GM11168 (cell line): ENCODE measurements at regions not wholly inside any gene's neighbourhood (a gene's known extent, or its start where the extent isn't known, plus 50 kb on each side); places are given as distances from the start of the nearest gene placed in this dataset.
"Not testable (repeated sequence)": the region's sequence is repeated elsewhere in the genome, so short reads cannot be mapped to it uniquely, and the experiment has no call there.

Experiments
- in situ Hi-C: fragments of 300-500 bp; cut with MboI; formaldehyde crosslinking; loops from one replicate; pipeline ENCODE4 v1.12.0; 2022; ENCODE audit warnings: low sequenced_read_pairs; ENCODE audit not compliant: unreplicated experiment

DNA sequence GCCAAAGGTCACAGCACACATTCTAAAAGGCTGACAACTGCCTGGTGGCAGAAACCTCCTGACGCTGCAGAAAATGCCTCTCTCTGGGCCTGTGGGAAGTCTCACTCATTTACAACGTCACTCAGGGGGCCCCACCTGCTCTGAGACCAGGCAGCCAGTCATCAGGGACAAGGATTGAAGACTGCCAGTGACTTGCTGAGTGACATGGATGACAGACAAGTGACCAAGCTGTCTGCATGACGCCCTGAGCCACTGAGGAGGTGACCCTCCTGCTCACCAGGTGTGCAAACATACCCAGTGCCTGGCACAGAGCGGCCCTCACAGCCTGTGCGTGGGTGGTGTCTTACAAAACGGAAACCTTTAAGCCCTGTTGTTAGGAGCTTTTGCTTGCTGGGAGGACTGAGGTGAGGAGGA, 392.4 kb downstream of the TNS1 start:
- in situ Hi-C loops, result no loop called here

DNA sequence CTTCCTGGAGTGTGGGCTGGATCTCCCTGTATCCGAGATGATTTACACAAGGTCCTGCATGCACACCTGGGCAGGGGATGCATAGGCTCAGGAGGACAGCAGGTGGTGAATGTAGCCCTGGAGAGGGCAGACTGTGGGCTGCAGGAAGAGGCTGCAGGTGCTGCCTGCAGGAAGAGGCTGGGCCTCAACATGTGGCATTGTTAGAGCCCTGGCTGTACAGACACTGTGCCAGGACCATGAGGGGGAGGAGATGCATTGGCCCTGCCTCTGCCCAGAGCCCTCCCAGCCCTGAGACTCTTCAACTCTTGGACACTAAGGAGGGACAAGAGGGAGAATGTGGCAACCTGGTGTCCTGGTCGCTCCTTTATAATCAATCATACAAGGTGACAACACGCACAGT, 392.8 kb downstream of the TNS1 start:
- in situ Hi-C loops, result no loop called here

DNA sequence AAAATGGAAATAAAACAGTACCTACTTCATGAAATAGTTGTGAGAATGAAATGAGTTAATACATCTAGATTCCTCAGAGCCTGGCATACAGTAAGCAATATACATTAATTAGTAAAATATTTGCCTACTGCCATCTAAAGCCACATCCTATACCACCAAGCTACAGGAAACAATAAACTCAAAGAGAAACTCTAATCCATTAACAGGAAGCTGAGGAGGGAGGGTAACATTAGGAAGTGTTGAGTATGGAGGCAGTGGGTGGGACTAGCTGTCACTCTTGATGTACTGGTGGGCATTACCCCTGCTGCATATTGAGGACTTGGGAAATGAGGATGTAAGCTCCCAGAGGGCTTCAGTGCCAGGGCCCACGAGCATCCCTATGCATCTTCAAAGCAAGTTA, 396.5 kb downstream of the TNS1 start:
- in situ Hi-C loops, result no loop called here

DNA sequence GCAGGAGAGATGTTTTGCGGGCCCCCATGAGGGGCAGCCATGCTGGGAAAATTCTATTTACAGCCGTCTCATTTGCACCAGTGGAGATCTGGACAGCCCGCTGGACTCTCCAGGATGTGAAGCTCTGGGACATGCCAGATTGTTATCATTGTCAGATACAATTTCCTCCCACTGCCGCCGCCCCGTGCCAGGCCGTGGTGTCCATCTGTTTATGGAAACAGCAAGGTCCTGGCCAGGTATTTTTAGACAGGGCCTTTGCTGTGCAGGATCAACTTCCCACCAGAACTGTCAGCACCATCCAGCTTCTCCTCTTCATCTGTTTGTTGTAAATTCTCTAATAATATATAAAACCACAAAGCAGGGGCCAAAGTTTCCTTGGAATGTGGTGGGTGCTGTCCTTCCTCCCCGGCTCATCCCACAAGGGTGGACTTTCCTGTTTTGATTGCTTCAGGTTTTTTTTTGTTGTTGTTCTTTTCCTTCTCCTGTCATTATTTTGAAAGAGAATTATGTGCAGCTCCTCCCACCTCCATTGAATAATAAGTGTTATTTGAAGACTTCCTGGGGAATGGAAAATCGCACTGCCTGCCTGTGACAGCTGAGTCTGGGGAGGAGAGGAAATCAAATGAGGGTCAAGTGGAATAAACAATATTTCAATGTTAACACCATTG, 398.1 kb downstream of the TNS1 start:
- in situ Hi-C loops, result no loop called here

DNA sequence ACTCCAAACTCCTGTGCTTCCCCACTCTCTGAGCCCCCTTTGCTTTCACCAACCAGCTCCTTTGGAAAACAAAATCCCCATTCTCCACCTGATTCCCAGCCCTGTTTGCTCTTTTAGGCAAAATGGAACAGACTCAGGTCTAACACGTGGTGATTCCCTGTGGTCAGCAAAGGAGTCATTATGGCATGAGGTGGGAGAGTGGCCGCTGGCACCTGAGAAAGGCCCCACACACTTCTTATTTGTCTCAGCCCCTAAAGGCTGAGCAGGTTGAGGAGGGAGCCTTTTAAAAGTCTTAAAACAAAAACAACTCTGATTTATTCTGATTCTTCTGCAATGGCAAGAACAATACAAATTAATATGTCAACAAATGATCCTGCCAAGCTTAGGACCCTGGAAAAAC, 401.2 kb downstream of the TNS1 start:
- in situ Hi-C loops, result no loop called here

DNA sequence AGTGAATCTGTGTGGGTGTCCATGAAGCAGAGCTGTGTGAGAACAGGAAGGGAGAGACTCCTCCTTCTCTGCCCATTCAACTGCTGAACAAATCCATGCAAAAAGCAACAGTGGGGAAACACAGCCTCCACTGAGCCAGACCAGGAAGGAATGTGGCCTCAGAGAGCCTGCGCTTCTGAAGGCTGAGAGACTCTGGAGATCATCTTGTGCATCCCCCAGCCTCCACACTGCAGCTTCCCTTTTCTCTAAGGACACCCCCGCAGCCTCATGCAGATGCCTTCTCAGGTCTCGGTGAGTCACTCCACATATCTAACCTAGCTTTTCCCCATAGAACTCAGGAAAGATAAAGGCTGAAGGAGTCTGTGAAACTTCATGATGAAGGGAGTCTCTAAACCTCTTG, 402.9 kb downstream of the TNS1 start:
- in situ Hi-C loops, result no loop called here

DNA sequence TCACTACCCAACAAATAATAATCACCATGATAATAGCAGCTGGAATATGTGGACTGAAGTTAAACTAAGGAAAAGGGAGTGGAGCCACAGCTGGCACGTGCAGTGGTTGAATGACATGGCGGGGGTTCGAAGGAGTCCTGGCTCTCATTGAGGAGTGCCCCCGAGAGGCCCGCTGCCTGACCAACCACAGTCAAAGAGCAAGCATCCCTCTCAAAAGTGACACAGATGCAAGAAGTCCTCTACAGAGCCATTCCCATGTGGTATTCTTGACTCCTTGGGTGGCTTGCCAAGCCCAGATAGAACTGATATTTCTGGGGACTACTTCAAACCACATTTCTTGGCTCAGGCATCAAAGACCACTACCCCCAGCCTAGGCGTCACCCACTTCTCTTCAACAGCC, 405.1 kb downstream of the TNS1 start:
- in situ Hi-C loops, result no loop called here

DNA sequence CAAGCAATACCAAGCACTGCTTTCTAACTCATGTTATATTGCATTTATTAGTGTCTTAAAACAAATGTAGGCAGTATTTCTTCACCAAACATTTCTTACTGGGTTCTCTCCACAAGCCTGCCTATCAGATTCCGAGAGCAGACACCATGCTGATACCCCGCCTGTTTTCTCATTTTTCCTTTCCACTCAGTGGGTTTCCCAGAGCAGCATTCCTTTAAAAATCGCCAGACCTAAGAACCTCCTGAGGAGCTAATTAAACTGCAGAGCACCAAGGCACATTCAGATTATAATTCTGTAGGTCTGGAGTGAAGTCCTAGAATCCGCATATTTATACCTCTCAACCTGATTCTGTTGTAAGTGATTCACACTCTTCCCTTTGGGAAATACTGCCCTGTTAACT, 405.6 kb downstream of the TNS1 start:
- in situ Hi-C loops, result no loop called here

DNA sequence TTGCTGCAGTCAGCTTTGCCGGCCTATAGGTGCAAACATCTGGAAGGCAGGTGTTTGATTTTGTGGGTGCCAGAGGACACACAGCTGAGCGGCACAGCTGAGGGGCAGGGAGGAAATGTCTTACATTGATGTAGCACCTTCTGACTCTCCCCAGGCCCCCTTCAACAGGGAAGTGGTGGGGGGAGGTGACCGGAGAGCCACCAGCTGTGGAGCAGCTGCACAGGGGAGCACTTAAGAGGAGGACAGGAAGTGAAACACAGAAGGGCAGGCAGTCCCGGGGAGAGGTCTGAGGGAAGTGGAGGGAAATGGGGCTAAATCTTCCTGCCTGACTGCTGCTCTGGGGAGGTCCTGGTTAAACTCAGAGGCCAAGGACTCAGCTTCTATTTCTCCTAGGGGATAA, 409.1 kb downstream of the TNS1 start:
- in situ Hi-C loops, result no loop called here

DNA sequence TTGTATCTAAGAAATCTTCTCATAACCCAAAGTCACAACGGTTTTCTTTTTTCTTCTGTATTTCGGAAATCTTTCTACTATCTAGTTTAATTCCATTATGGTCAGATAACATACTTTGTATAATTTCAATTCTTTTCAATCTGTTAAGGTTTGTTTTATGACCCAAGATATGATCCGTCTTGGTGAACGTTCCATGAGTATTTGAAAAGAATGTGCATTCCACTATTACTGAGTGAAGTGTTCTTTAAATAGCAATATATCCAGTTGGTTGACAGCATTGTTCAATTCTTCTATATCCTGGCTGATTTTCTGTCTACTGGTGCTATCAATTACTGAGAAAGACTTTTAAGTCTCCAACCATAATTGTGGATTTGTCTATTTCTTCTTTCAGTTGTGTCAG, 414.5 kb downstream of the TNS1 start:
- in situ Hi-C loops, result no loop called here

DNA sequence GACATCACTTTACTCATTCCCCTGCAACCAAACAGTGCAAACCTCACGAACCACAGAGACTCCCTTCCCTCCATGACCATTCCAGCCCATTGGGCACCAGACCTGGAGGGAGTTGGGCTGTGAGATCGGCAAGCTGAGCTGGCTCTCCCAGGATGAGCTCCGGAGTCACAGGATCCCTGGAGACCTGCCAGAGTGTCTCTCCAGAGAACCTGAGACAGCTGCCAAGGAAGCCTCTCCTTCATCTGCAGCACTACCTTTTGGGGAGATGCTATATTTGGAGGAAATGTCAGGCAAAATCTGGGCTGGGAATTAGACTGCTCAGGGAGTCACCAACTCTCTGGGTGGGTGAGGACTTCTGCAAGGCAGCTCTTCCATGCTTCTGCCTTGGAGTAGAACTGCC, 417.4 kb downstream of the TNS1 start:
- in situ Hi-C loops, result no loop called here

DNA sequence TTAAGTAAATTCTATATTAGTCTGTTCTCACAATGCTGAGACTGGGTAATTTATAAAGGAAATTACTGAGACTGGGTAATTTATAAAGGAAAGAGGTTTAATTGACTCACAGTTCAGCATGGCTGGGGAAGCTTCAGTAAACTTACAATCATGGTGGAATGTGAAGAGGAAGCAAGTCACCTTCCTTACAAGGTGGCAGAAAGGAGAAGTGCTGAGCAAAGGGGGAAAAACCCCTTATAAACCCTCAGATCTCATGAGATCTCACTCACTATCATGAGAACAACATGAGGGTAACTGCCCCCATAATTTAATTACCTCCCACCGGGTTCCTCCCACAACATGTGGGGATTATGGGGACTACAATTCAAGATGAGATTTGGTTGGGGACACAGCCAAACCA, 422.4 kb downstream of the TNS1 start:
- in situ Hi-C loops, result not testable (repeated sequence)

DNA sequence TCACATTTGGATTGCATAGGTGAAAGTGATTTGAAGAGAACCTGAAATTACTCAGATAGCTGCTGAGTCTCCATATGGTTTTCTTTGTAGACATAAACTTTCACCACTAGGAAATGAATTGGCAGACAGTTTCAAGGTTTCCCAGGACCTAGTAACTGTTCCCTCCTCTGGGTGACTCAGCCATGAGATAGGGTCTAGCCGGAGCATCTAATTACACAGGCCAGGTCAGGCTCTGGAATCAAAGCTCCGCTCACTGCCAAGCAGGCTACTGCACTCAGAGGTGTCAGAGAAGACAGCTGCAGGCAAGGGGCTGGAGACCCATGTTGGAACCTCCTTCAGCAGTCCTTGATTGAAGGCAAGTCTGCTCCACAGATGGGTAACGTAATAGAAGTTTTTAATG, 429.2 kb downstream of the TNS1 start:
- in situ Hi-C loops, result no loop called here

DNA sequence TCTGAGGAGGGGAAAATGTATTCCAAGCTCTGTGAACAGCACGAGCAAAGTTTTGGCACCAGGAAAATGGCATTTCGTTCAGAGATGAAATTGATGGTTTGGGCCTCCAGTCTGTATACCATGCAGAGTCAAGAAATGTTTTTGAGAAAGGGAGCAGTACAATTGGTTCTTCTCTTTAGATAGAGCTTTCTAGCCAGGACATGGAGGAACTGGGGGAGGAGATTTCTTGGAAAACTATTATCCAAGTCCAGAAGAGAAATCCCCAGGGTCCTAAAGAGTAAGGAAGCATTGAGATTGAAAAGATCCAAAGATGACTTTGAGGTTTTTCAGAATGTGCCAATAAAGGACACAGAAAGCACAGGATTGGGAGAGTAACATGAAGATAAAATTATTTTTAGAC, 432.4 kb downstream of the TNS1 start:
- in situ Hi-C loops, result no loop called here

DNA sequence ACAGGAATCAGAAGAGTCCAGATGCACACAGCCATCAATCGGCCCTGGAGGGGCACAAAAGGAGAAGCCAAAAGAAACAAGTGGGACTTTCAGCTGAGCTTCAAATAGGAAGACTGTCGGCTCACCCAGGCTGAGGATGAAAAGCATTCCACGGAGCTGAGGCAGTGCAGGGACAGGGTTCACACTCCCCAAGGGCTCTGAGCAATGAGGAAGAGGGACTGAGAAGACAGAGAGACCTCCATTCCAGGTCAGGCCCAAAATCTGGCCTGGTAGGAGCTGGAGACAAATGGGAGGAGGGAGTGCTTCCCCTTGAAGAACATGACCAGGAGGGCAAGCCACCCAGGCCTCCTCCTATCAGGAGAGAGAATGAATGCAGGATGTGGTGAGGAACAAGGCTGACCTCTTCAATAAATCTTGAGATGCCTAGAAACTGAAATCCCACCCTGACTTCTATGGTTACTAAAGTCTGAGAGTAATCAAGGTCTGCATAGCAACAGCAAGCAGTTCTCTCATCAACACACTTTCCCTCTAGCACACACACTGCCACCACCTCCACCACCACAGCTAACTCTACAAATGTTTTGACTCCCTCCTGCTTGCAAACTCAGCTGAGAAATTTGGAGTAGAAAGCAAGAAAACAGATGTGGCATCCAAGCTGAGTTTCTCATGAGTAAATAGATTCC, 434.4 kb downstream of the TNS1 start:
- in situ Hi-C loops, result no loop called here

DNA sequence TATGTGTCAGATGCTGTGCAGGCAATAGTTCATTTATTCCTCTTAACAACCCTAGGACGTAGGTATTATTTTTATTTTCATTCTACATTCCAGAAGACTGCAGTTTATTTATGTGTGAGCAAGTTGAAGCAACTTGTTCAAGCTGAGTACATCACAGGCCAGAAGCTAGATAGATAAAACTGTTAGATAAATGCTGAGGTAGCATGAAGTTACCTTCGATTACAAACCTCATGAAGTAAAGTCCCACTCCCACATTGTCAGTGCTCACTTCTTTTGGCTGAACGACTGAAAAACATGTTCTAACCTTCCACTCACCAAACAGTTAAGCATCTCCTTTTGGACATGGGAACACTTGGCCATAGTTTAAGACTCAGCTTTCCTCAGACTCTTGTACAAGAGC, 439.2 kb downstream of the TNS1 start:
- in situ Hi-C loops, result no loop called here

DNA sequence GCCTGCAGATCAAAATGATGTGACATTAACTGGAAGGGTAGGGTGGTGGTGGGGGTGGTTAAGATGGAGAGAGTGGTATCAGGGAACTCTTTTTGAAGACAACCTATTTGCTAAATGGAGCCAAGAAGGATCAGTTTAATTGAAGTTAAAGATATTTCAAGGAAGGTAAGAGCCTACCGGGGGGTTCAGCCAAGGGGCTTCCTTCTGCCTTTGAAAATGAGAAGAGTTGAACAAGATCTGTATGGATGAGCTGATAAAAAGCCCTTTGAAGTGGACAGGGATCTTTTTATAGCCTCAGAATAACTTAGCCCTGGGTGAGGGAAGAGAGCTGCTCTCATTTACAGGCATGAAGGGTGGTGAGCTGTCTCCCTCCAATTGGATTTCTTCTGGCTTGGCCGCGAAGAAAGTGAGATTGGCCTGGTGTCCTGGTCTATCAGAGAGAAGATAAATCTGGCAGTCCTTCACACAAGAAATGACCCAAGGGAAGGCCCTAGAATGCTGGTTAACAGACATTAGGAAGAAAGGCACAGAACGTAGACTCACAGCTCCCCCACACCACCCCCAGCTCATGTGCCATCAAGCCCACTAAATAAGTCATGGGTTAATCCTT, 439.8 kb downstream of the TNS1 start:
- in situ Hi-C loops, result no loop called here

DNA sequence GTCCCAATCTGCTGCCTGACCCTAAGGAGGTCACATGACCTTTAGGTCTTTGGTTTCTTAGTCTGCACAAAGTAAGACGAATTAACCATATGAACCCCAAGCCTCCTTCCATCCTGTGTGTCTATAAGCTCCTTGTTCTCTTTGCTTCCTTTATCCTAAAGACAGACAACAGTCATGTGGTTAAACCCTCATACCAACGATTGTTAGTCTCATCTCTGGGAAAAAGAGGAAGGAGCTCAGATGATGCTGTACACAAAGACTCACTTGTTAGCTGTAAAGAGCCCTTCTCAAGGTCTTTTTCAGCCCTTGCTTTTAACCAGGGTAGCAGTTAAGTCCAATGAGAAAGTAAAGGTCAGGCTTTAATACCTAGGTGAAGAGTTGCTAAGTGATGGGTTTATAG, 443.7 kb downstream of the TNS1 start:
- in situ Hi-C loops, result no loop called here

DNA sequence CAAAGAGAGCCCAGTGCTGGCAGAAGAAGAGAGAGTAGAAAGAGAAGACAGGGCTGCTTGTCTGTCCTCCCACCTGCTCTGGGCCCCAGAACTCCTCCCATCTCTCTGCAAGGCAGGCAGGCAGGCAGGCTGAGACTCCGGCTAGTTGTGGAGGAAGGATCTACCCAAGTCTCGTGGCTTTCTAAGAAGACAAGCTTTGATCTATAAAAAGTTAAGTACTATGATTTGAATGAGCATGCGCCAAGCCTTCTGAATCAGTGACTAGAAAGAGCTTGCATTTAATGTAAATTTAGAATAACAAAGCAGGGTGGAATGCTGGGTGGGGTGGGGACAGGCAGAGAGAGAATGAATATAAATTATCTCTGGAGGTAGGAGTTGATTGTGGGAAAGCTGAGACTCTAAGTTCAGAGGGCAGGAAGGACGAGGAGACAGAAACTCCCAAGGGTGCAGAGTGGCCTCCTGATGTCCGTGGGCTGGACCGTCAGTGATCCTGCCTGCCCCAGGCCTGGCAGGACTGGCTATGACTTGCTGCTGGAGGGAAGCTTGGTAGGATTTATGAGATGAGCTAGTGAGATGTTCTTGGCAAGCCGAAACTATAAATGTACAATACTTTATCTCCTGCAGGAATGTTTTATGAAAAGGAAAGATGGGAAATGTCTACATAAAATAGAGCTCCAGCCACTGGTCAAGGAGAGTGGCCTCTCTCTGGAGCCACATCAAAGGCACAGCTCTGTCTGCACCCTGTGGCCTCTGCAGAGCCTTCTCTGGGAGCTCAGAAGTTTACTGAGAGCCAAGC, 447.5 kb downstream of the TNS1 start:
- in situ Hi-C loops, result no loop called here

DNA sequence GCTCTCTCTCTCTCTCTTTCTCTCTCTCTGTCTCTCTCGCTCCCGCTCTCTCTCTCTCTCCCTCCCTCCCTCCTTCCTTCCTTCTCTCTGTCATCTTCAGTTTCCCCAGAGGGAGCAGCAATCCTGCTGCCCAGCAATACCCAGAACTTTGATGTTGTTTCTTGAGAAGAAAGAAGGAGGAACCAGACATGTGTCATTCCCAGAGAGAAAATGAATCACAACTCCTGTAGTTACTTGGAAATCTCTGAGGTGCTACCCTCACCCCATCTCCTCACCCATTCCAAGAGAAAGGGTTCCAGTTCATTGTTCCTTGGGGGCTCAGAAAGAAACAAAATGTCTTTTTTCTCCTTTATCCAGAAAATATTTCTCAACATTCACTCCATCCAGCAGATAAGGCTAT, 449.1 kb downstream of the TNS1 start:
- in situ Hi-C loops, result no loop called here

DNA sequence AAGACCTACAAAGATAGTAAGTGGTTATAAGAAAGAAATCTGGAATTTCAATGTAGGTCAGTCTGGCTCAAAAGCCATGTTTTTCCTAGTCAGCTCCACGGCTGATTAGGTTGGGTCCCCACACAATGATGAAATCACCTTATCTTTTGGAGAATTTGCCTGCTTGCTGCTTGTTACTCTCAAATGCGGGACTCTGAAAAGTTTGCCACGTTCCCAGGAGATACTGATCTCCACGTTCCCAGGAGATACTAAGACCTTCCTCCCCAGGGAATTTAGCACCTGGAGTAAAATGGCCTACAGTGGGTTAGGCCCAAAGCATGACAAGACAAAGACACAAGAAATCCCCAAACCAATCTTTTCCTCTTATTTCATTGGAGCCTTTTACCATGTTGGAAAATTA, 449.6 kb downstream of the TNS1 start:
- in situ Hi-C loops, result no loop called here
